H1 (cell line): ENCODE measurements at regions not wholly inside any gene's neighbourhood (a gene's known extent, or its start where the extent isn't known, plus 50 kb on each side); places are given as distances from the start of the nearest gene placed in this dataset.

Experiments
- HDAC2 ChIP-seq, 2 experiments: fragments of 300-600 bp in 1 of 2; sonication (generic) in 1 of 2; IDR thresholded peaks; 2 replicates each; pipeline ENCODE4 v1.6.1; 2011 to 2012; ENCODE audit warnings: low read depth in 2 of 2, low read length in 2 of 2, mild to moderate bottlenecking in 2 of 2, moderate library complexity in 2 of 2, borderline replicate concordance in 1 of 2, inconsistent platforms in 1 of 2
- SRF ChIP-seq: IDR thresholded peaks from 2 replicates; pipeline ENCODE4 v1.6.1; 2011; ENCODE audit warnings: mild to moderate bottlenecking, low read depth, low read length, moderate library complexity
- TF ChIP-seq, protein P1 (sequence below): fragments of 300-600 bp; sonication (generic); IDR thresholded peaks from 2 replicates; pipeline ENCODE4 v1.7.1; 2012; ENCODE audit warnings: low read length, moderate library complexity, mild to moderate bottlenecking, inconsistent platforms; ENCODE audit not compliant: insufficient replicate concordance

- TF ChIP-seq, protein P1, sequence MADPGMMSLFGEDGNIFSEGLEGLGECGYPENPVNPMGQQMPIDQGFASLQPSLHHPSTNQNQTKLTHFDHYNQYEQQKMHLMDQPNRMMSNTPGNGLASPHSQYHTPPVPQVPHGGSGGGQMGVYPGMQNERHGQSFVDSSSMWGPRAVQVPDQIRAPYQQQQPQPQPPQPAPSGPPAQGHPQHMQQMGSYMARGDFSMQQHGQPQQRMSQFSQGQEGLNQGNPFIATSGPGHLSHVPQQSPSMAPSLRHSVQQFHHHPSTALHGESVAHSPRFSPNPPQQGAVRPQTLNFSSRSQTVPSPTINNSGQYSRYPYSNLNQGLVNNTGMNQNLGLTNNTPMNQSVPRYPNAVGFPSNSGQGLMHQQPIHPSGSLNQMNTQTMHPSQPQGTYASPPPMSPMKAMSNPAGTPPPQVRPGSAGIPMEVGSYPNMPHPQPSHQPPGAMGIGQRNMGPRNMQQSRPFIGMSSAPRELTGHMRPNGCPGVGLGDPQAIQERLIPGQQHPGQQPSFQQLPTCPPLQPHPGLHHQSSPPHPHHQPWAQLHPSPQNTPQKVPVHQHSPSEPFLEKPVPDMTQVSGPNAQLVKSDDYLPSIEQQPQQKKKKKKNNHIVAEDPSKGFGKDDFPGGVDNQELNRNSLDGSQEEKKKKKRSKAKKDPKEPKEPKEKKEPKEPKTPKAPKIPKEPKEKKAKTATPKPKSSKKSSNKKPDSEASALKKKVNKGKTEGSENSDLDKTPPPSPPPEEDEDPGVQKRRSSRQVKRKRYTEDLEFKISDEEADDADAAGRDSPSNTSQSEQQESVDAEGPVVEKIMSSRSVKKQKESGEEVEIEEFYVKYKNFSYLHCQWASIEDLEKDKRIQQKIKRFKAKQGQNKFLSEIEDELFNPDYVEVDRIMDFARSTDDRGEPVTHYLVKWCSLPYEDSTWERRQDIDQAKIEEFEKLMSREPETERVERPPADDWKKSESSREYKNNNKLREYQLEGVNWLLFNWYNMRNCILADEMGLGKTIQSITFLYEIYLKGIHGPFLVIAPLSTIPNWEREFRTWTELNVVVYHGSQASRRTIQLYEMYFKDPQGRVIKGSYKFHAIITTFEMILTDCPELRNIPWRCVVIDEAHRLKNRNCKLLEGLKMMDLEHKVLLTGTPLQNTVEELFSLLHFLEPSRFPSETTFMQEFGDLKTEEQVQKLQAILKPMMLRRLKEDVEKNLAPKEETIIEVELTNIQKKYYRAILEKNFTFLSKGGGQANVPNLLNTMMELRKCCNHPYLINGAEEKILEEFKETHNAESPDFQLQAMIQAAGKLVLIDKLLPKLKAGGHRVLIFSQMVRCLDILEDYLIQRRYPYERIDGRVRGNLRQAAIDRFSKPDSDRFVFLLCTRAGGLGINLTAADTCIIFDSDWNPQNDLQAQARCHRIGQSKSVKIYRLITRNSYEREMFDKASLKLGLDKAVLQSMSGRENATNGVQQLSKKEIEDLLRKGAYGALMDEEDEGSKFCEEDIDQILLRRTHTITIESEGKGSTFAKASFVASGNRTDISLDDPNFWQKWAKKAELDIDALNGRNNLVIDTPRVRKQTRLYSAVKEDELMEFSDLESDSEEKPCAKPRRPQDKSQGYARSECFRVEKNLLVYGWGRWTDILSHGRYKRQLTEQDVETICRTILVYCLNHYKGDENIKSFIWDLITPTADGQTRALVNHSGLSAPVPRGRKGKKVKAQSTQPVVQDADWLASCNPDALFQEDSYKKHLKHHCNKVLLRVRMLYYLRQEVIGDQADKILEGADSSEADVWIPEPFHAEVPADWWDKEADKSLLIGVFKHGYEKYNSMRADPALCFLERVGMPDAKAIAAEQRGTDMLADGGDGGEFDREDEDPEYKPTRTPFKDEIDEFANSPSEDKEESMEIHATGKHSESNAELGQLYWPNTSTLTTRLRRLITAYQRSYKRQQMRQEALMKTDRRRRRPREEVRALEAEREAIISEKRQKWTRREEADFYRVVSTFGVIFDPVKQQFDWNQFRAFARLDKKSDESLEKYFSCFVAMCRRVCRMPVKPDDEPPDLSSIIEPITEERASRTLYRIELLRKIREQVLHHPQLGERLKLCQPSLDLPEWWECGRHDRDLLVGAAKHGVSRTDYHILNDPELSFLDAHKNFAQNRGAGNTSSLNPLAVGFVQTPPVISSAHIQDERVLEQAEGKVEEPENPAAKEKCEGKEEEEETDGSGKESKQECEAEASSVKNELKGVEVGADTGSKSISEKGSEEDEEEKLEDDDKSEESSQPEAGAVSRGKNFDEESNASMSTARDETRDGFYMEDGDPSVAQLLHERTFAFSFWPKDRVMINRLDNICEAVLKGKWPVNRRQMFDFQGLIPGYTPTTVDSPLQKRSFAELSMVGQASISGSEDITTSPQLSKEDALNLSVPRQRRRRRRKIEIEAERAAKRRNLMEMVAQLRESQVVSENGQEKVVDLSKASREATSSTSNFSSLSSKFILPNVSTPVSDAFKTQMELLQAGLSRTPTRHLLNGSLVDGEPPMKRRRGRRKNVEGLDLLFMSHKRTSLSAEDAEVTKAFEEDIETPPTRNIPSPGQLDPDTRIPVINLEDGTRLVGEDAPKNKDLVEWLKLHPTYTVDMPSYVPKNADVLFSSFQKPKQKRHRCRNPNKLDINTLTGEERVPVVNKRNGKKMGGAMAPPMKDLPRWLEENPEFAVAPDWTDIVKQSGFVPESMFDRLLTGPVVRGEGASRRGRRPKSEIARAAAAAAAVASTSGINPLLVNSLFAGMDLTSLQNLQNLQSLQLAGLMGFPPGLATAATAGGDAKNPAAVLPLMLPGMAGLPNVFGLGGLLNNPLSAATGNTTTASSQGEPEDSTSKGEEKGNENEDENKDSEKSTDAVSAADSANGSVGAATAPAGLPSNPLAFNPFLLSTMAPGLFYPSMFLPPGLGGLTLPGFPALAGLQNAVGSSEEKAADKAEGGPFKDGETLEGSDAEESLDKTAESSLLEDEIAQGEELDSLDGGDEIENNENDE = no peak
- TF ChIP-seq SRF = no peak
- no peak for TF ChIP-seq HDAC2 (IDR thresholded peaks at IDR 0.05; ENCODE audit: borderline replicate concordance in 1 of 2, low read depth in 2 of 2, low read length in 2 of 2)
Measured at GRCh38 chr6:3916211-3916610, 67.0 kb downstream of the FAM50B start (continued).
